Esophagus muscularis mucosa (tissue), 4 donors: ENCODE measurements at regions not wholly inside any gene's neighbourhood (a gene's known extent, or its start where the extent isn't known, plus 50 kb on each side); places are given as distances from the start of the nearest gene placed in this dataset.

ENCODE experiments used
- DNase-seq: peaks from one replicate; pipeline ENCODE4 v3.0.0-alpha.2; 2017; ENCODE audit errors: extremely low spot score
- H3K27ac ChIP-seq, 4 donors: fragments of 200-600 bp; sonication (generic); replicated peaks in 1 of 4; 1 replicate in 3 of 4; 2 replicates in 1 of 4; pipeline ENCODE4 v1.5.1; 2016 to 2019; ENCODE audit warnings: mild to moderate bottlenecking in 1 of 4
- H3K27me3 ChIP-seq, 4 donors: fragments of 200-600 bp; sonication (generic); one replicate each; pipeline versions ENCODE4 v1.5.1 to v1.6.0; 2016 to 2019
- H3K36me3 ChIP-seq, 4 donors: fragments of 200-600 bp; sonication (generic); one replicate each; pipeline ENCODE4 v1.5.1; 2016 to 2019
- H3K4me1 ChIP-seq, 4 donors: fragments of 200-600 bp; sonication (generic); one replicate each; pipeline ENCODE4 v1.5.1; 2016 to 2019
- H3K4me3 ChIP-seq, 4 donors: fragments of 200-600 bp; sonication (generic); 1 replicate in 2 of 4; 2 replicates in 2 of 4; pipeline ENCODE4 v1.5.1; 2016 to 2019; ENCODE audit warnings: mild to moderate bottlenecking in 4 of 4, moderate library complexity in 1 of 4
- H3K9me3 ChIP-seq, 4 donors: fragments of 200-600 bp; sonication (generic); 1 replicate in 3 of 4; 2 replicates in 1 of 4; pipeline ENCODE4 v1.5.1; 2016 to 2019
- EP300 ChIP-seq: sonication (generic); formaldehyde crosslinking; IDR thresholded peaks from one replicate; pipeline ENCODE4 v1.6.1; 2017; ENCODE audit warnings: antibody characterized with exemption
- POLR2A ChIP-seq: fragments of 450-650 bp; IDR thresholded peaks from one replicate; pipeline ENCODE4 v1.6.1; 2017; ENCODE audit warnings: antibody characterized with exemption, moderate library complexity, mild to moderate bottlenecking, low read depth
- POLR2AphosphoS5 ChIP-seq, 2 donors: sonication (generic); formaldehyde crosslinking; IDR thresholded peaks; one replicate each; pipeline ENCODE4 v1.6.1; 2017; ENCODE audit warnings: antibody characterized with exemption in 2 of 2
- WGBS: methylation state at CpG from one replicate; pipeline ENCODE4 v1.1.5; 2018; 5-methylcytosine and 5-hydroxymethylcytosine counted together
- intact Hi-C: fragments of 100-400 bp; cut with DNase I; formaldehyde crosslinking; loops from one replicate; pipeline ENCODE4 v1.15.1; 2023
- TF ChIP-seq, protein P1 (sequence below), 3 experiments: fragments of 200-600 bp in 2 of 3; fragments of 450-650 bp in 1 of 3; sonication (generic) in 2 of 3; IDR thresholded peaks; one replicate each; pipeline ENCODE4 v1.5.1; 2017 to 2019; ENCODE audit warnings: antibody characterized with exemption in 3 of 3, mild to moderate bottlenecking in 2 of 3, moderate library complexity in 1 of 3

DNA sequence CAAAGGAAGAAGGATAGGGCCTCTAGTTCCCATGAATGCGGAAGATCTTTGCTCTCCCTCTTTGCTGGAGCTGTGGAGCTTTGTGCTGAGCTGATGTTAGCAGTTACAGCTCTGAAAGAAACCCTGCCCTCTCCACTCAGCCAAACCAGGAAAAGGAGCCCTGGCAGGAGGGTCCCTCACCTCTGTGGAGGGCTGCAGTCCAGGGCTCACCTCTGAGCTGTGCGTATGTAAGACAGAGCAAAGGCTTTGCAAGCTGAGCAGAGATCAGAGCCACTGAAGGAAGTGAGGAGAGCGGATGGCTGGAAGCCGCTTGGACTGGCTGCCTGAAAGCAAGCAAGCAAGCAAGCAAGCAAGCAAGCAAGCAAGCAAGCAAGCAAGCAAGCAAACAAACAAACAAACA is 84.7 kb downstream of the RAMP3 start:
- H3K4me1 ChIP-seq, result peaks cover 0 to 9% (median 2%) of the 10 kb centered on the region in 4 donors
- H3K4me3 ChIP-seq, result no peak overlapping the region
- 82% methylated on average over 3 of the region's 4 CpGs for WGBS
- TF ChIP-seq, protein P1, sequence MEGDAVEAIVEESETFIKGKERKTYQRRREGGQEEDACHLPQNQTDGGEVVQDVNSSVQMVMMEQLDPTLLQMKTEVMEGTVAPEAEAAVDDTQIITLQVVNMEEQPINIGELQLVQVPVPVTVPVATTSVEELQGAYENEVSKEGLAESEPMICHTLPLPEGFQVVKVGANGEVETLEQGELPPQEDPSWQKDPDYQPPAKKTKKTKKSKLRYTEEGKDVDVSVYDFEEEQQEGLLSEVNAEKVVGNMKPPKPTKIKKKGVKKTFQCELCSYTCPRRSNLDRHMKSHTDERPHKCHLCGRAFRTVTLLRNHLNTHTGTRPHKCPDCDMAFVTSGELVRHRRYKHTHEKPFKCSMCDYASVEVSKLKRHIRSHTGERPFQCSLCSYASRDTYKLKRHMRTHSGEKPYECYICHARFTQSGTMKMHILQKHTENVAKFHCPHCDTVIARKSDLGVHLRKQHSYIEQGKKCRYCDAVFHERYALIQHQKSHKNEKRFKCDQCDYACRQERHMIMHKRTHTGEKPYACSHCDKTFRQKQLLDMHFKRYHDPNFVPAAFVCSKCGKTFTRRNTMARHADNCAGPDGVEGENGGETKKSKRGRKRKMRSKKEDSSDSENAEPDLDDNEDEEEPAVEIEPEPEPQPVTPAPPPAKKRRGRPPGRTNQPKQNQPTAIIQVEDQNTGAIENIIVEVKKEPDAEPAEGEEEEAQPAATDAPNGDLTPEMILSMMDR (IDR thresholded peaks at IDR 0.05), result no peak
- TF ChIP-seq POLR2AphosphoS5 (IDR thresholded peaks at IDR 0.05), result no peak
- TF ChIP-seq POLR2A, result no peak
- DNase-seq, result peak; percentile 66
- no peak overlapping the region for H3K27ac ChIP-seq
- peaks cover 0 to 36% (median 0%) of the 10 kb centered on the region in 4 donors for H3K27me3 ChIP-seq
- no peaks in the 10 kb centered on the region for H3K36me3 ChIP-seq
- H3K9me3 ChIP-seq, result no peaks in the 10 kb centered on the region
- intact Hi-C loops, result no loop called here

DNA sequence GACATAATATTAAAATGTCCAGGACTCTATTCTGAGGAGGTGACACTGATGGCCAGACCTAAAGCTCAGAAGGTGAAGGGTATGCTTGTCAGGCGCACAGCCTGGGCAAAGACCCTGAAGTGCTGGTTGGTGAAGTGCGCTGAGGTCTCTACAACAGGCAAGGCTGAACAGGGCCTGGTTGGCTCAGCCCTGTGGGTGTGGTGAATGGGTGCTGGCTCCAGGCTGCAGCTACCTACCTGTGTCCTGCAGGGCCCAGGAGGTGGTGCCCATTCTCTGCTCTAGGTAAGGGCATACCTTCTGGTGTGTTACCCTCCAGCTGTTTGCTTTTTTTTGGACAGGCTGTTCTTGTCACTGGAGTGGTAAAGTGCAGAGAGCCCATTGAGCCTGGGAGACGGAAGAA is 85.1 kb downstream of the RAMP3 start:
- Histone ChIP-seq H3K36me3 (no peaks in the 10 kb centered on the region), H3K9me3 (no peaks in the 10 kb centered on the region), H3K4me1 (peaks cover 0 to 9% (median 2%) of the 10 kb centered on the region in 4 donors), H3K27ac (no peak overlapping the region), H3K4me3 (no peak overlapping the region), H3K27me3 (peaks cover 0 to 36% (median 0%) of the 10 kb centered on the region in 4 donors)
- 67% methylated on average over 1 of the region's 3 CpGs for WGBS
- TF ChIP-seq EP300 (no peak), POLR2AphosphoS5 (IDR thresholded peaks at IDR 0.05) (no peak), POLR2A (no peak)
- TF ChIP-seq, protein P1 (IDR thresholded peaks at IDR 0.05), result no peak
- intact Hi-C loops, result no loop called here
- peak; percentile 53 for DNase-seq

DNA sequence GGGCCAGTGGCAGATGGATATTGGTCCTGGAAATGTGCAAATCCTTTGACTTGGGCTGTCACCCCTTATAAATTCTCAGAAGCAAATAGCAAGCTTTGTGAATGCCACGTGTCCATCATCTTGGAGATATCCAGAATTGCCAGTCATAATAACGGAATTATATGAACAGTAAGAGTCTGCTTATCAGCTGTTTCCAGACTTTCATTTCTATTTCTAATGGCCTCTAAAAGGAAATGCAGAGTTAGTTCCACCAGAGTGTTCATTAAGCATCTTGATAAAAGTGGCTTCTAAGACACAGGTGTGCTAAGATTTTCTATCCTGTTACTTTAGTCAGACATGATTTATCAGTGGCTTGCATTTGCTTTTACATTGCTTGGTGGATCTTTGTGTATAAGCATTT is 87.4 kb downstream of the RAMP3 start:
- Histone ChIP-seq H3K9me3 (no peaks in the 10 kb centered on the region), H3K4me3 (no peak overlapping the region), H3K4me1 (peaks cover 0 to 4% (median 0%) of the 10 kb centered on the region in 4 donors), H3K36me3 (no peaks in the 10 kb centered on the region), H3K27ac (no peak overlapping the region), H3K27me3 (peaks cover 0 to 31% (median 0%) of the 10 kb centered on the region in 4 donors)
- TF ChIP-seq, protein P1 (IDR thresholded peaks at IDR 0.05), result no peak
- TF ChIP-seq POLR2AphosphoS5 (IDR thresholded peaks at IDR 0.05) (no peak), EP300 (no peak), POLR2A (no peak)
- intact Hi-C loops, result no loop called here
- DNase-seq, result no peak
- WGBS, result 80% methylated on average over 2 of the region's 2 CpGs

DNA sequence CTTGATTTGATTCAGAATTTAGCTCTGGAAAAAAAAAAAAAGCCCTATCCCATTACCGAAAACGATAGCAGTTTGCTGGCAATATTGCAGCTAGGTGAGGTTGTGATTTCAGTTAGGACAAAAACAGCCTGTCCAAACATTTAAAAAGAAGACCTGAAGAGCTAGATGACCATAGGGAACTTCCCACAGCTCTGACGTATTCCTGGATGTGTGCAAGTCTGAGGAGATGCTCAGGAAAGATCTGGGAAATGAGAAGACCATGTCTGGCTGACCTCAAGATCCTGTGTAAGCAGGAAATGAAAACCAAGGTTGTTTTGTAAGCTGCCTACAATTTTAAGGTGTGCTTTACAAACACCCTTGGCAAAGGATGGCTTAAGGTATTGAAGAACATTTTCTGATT is 88.7 kb downstream of the RAMP3 start:
- H3K9me3 ChIP-seq, result no peaks in the 10 kb centered on the region
- peaks cover 0 to 4% (median 0%) of the 10 kb centered on the region in 4 donors for H3K4me1 ChIP-seq
- H3K27me3 ChIP-seq, result peaks cover 0 to 18% (median 0%) of the 10 kb centered on the region in 4 donors
- no peak overlapping the region for H3K27ac ChIP-seq
- intact Hi-C loops, result no loop called here
- 68% methylated on average over 3 of the region's 3 CpGs for whole genome bisulfite sequencing
- no peak for DNase-seq
- no peak overlapping the region for H3K4me3 ChIP-seq
- TF ChIP-seq POLR2AphosphoS5 (IDR thresholded peaks at IDR 0.05), result no peak
- TF ChIP-seq, protein P1 (IDR thresholded peaks at IDR 0.05), result no peak
- TF ChIP-seq EP300, result no peak
- no peak for TF ChIP-seq POLR2A
- H3K36me3 ChIP-seq, result no peaks in the 10 kb centered on the region

DNA sequence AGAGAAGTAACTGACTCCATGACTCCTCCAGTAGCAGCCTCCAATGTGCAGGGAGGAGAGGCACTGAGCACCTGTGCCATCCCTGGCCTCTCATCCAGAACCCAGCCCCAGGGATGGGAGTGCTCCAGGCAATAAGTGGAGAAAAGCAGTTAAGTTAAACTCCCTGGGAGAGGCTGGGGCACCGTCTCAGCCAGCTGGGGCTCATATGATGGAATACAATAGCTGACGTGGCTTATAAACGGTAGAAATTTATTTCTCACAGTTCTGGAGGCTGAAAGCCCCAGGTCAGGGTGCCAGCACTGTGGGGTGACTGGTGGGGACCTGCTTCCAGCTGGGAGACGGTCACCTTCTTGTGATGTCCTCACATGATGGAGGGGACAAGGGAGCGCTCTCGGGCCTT is 94.7 kb downstream of the RAMP3 start:
- peak; percentile 86 for DNase-seq
- Histone ChIP-seq H3K4me3 (no peak overlapping the region), H3K9me3 (no peaks in the 10 kb centered on the region), H3K27ac (no peak overlapping the region), H3K27me3 (peaks cover 0 to 4% (median 0%) of the 10 kb centered on the region in 4 donors), H3K36me3 (no peaks in the 10 kb centered on the region), H3K4me1 (no peaks in the 10 kb centered on the region)
- no peak for TF ChIP-seq POLR2A
- TF ChIP-seq EP300, result no peak
- no peak for TF ChIP-seq POLR2AphosphoS5 (IDR thresholded peaks at IDR 0.05)
- TF ChIP-seq, protein P1 (IDR thresholded peaks at IDR 0.05), result no peak
- intact Hi-C loops, result no loop called here
- 62% methylated on average over 6 of the region's 6 CpGs for WGBS
